HG03159 (cell line): ENCODE measurements at regions not wholly inside any gene's neighbourhood (a gene's known extent, or its start where the extent isn't known, plus 50 kb on each side); places are given as distances from the start of the nearest gene placed in this dataset.

ENCODE experiments used
- ATAC-seq: cut with Tn5 transposase; IDR thresholded peaks from one replicate; pipeline ENCODE4 v1.9.1; 2021; ENCODE audit warnings: mild to moderate bottlenecking, moderate library complexity; ENCODE audit not compliant: unreplicated experiment

GRCh38 chr5:1707467-1707866 lies 92.2 kb downstream of the MRPL36 start:
- no peak for ATAC-seq

DNA sequence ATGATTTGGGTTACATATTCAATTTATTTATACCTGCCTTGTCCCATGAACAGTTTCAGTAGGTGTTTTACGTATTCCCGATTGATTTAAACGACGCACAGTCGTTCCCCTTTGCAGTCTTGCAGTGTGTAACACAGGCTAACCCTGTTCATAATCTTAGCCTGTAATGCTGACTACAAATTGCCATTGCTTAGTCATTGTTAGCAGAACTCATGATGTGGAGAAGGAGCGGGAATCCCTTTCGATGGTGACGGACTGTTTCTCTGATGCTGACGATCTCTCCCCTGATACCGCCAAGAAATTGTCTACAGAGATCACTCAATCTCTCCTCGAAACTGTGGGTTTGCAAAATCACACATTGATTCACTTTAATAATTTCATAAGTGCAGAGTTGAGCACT lies 93.2 kb downstream of the MRPL36 start:
- ATAC-seq: no peak

DNA sequence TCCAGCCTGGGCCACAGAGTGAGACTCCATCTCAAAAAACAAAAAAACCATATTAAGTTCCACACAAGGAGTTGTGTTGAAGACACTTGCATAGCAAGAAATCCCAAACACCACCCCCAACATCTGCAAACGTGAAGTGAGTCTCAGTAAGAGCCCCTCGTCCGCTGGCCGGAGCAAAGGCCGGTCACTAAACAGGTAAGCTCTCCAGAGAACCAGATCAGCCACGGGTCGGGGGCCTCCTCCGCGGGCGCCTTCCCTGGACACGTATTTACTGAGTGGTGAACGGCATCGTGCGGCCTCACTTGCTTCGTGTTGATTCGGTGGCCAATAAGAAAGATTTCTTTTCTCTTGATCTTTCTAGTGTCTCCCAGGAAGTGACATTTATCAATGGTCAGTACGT lies 93.6 kb downstream of the MRPL36 start:
- ATAC-seq: no peak

DNA sequence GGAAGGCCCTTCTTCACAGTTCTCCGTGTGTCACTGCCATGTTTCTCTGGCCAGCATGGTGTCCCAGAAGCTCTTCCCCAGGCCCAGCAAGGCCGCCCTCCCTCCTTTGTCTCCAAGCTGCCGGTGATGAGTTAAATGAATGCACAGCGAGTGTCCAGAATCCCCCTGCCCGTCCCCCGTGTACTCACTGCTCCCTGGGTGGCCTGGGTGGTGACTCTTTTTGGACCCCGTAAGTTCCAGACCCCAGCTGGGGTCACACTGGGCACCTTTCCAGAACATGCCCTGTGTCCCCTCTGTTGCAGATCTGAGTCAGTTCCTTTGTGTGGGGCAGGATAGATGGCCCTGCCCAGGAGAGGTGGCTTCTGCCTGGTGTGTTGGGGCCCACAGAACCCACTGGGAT lies 95.0 kb downstream of the MRPL36 start:
- ATAC-seq: no peak

DNA sequence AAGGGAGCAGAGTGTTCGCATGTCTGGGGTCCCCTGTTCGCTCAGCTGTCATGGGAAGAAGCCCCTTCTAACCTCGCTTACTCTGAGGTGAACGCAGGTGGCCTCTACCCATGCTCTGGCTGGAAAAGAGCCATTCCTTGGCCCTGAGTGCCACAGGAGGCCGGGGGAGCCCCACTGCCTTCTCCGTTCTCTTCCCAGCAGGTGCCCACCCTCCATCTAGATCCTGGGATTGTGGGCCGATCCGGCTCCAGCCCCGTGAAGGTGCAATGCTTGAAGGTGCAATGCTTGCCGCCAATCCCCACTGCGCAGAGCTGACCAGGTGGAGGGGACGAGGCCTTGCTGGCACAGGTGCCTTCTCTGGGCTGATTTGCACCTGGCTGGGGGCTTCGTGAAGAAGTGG lies 95.4 kb downstream of the MRPL36 start:
- ATAC-seq: no peak

DNA sequence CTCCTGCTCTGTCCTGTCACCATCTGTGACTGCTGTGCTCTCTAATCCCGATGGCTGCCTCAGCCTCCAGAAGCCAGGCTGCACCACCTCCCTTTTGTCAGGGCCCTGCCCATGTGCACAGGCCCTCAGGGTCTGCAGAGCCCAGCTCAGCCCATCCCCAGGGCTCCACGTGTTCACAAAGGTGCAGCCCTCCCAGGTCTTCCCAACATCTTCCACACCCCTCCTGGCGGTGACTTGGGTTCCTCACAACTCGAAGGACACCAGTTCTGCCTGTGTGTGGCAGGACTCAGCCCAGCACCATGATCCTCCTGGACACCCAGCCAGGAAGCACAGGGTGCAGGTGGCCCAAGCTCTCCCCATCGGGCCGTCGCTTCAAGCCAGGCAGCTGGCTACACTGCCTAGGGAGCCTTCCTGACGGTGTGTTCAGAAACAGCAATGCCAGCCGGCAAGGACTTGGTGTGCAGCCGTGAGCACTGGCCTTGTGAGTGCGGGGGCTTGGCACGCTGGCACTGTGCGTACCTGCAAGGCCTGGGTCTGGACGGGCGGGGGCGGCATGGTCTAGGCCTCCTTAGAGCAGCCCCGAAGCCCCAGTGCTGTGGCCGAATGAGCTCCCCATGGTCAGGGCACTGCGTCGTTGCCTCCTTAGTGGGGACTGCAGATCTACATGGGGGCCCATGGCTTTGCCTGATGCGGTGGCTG lies 96.1 kb downstream of the MRPL36 start:
- no peak for ATAC-seq

- no peak for ATAC-seq
Measured at GRCh38 chr5:1702318-1702717, 97.3 kb downstream of the MRPL36 start.

- ATAC-seq: no peak
Measured at GRCh38 chr5:1701884-1702283, 97.8 kb downstream of the MRPL36 start.

DNA sequence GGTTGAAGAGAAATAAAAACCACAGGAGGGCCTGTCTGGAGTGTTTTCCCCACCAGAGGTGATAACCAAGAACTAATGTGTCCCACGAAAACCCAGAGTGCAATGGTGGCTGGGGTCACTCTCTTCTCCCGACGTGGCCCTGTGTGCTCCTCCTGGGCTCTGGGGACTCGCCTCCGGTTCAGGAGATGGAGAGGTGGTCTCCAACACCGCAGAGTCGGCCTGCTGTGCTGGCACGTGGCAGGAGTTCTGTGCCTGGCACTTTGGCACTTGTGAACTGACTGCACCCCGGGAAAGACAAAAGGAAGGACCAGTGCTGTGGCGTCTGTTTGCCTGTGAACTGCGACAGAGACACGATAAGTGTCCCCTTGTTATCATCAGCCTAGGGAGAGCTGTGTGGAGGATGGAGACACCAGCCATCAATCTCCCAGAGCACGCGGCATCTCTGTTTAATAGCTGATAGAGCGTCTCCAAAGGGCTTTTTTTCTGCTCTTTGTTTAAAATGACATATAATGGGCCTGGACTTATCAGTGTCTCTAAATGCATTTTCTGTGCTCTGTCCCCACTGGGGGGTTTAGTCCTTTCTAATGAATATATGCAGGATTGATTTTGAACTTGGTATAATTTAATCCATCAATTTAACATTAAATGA lies 98.3 kb downstream of the MRPL36 start:
- ATAC-seq: no peak

- no peak for ATAC-seq
Measured at GRCh38 chr5:1699394-1699793, 100.2 kb downstream of the MRPL36 start.

DNA sequence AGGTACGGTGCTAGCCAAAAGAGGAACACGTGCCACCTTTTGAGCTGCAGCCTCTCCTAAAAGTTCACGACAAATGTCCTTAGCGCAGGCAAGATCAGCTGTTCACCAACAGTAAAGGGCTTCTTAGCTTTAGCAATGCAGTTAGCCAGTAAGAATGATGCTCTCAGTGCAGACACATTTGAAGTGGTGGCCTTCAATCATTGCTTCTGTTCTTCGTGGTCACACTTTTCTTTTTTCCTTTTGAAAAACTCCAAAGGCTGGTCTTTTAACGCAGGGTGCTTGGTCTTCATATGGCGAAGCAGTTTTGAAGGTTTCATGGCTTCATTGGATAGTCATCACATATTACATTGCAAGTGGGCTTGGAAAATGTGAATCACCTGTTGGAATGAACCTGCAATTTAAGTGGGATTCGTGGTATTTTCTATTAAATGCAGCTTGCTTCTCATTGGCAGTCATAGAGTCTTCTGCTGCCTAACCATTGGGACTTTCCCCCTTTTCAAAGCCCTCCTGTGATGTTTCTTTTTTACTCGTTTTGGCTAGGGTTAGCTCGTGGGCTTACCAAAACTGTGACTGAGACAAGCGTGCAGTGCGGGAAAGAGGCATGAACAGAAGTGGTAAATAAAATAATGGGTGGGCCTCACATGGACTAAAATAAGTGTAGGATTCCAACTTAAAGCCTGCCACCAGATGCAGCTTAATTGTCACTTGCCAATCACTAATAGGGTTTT lies 100.9 kb downstream of the MRPL36 start:
- ATAC-seq: no peak

DNA sequence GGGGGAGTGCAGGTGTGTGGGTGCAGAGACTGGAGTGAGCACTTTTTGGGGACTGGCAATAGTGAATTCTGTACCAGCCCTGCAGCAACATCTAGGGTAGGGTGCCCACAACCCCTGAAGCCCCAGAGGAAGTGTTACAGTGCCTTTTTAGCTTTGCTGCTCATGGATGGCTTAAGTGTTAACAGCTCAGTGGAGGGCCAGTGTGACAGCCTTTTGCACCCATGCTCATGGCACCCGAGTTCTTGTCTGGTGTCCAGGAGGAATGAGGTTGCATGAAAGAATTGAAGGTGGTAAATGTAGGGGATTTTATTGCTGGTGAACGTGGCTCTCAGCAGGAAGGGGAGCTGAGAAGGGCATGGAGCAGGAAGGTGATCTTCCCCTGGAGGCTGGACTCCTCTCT lies 107.3 kb downstream of the MRPL36 start:
- ATAC-seq: no peak

DNA sequence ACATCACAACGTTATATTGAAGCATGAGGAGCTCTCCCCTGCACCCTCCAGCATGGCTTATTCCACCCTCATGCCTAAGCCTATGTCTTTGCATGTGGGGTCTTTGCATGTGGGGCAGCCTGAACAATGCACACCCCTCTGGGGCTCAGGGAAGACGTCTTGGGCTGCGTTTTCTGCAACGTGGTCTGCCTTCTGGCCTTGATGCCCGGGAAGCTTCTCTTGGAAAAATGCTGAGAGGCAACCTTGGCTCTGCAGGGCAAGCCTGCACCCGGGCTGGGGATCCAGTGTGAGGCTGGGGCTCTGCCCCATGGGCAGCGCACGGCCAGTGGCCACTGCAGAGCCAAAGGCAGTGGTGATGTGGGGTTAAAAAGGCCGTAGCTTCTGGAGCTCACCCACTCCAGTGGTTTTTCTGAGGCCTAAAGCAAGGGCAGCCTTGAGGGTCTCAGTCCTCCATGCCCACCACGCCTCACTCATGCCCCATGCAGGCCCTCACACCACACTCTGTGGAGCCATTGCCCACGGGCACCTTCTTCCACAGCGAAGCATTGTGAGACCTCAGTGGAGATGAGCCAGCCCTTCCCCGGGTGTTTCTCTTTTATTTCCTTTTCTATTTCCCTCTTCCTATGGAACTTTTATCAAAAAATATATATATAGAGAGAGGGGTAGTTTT lies 112.2 kb downstream of the MRPL36 start:
- no peak for ATAC-seq

DNA sequence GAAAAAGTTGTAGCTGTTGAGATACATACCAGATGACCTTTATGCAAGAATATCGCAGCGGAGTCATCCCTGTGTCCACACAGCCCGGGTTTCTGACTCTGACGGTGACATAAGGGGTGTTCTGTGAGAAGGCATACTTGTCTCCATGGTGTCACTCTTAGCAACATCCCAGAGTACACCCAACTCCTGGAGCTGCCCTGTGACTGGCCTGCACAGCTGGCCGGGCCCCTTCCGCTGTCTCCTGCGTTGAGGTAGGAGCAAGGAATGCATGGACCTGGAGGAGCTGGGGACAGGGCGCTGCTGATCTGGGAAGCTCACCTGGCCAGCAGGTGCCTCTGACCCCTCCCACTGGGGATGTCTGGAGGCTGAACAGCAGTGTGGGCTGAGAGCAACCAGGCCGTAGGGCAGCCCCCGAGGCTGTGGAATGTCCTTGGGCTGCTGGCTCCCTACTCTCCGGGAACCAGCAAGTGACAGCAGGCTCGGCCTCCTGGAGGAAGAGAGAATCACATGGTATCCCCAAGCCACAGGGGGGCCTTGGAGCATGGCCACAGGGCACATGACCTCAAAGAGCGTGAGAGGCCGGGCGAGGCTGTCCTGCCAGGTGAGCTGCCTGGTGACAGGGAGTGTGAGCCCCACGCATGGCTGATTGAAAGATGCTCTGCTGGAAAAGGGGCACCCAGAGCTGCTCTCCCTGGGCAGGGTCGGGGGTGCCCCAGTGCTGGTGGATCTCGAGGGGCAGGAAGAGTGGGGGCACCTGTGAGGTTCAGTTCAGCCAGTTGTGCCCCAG lies 113.4 kb downstream of the MRPL36 start:
- no peak for ATAC-seq

GRCh38 chr5:1685066-1685465 lies 114.6 kb downstream of the MRPL36 start:
- ATAC-seq: no peak

GRCh38 chr5:1681955-1682354 lies 117.7 kb downstream of the MRPL36 start:
- no peak for ATAC-seq

- no peak for ATAC-seq
Measured at GRCh38 chr5:1673042-1673677, 126.5 kb downstream of the MRPL36 start.

- no peak for ATAC-seq
Measured at GRCh38 chr5:1672396-1672795, 127.2 kb downstream of the MRPL36 start.

DNA sequence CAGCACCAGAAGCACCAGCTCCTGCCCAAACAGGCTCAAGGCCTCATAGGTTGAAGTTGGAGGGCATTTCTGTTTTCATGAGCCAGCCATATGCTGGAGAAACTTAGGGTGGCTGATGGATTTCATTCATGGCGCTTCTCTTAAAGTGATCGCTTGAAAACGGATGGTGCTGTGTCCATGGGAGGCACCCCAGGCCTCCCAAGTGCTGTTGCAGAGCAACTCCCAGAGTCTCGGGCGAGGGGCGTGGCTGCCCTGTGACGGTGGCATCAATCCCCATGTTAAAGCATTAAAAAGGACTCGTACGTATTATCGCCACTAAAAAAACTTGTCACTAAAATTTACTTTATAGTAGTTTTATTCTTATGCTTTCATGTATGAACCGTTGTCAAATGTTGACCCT lies 128.3 kb downstream of the MRPL36 start:
- no peak for ATAC-seq

DNA sequence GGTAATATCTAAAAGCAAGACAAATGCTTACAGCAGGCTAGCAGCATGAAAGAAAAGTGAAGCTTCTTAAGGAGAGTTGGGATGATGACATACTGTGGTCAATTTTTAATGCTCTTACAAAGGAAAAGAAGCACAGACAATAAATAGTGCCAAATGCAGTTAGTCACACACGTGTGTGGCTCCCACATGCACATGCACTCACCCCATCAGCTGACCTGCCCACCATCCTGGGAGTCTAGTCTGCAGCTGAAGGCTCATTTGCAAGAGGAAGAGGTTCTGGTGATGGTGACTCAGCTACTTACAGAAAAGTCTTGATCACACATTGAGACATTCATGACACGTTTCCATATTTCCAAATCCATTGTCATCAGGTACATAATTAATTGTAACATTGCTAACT lies 129.3 kb downstream of the MRPL36 start:
- no peak for ATAC-seq
